Activated T-cell treated with anti-CD3 and anti-CD28 coated beads, Interleukin-2, amount 50 U/mL, for 1 hour (primary cell): ENCODE measurements at regions not wholly inside any gene's neighbourhood (a gene's known extent, or its start where the extent isn't known, plus 50 kb on each side); places are given as distances from the start of the nearest gene placed in this dataset.

Experiments
- DNase-seq: peaks from one replicate; pipeline ENCODE4 v3.0.0-alpha.2; 2020

DNA sequence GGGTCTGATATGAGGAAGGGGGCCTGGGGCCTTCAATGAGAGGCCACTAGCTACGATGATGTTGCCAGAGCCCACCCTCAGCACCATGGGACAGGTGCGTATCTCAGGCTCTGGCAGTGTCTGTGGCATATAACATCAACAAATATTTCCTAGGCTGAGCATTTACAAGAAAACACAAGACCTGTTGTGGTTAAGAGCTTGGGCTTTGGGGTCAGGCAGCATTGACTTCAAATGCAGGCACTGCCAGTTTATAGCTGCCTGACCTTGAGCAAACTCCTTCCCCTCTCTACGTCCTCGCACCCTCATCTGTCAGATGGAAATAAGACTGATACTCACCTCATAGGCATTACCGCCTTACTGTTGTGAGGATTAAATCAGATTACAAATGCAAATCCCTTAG, 156.0 kb downstream of the KATNAL1 start:
- DNase-seq, result no peak

DNA sequence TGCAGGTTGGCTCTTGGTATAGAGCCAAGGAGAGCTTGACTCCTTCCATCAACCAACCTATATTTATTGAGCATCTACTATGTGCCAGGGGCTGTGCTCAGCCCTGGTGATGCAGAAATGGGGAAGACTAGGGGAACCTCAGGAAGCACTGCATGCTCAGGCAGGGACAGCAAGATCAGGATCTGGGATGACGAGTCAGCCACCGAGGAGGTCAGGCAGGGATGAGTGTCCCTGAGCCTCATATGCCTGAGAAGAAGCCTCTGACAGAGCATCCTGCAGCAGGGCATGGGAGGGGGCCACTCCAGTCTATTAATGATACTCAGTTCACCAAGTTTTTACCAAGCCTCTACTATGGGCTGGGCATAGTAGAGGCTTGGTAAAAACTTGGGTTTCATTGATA, 158.1 kb downstream of the KATNAL1 start:
- no peak for DNase-seq

DNA sequence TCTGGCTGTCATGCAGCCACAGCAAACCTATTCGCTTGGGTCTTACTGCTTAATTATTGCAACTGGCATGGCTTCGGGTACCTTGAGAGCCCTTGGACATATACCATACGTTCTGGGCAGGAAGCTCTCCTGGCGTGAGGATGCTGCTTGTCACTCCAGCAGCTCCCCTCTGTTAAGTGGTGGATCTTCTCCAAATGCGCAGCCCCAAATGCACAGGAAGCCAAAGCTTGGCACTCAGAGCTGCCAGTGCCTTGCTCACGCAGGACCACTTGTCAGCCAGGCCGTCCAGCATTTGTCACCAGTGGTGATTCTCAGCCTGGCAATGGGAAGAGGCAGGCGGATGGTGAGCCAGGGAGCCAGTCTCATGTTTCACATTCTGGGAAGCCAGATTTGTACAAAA, 158.6 kb downstream of the KATNAL1 start:
- no peak for DNase-seq

DNA sequence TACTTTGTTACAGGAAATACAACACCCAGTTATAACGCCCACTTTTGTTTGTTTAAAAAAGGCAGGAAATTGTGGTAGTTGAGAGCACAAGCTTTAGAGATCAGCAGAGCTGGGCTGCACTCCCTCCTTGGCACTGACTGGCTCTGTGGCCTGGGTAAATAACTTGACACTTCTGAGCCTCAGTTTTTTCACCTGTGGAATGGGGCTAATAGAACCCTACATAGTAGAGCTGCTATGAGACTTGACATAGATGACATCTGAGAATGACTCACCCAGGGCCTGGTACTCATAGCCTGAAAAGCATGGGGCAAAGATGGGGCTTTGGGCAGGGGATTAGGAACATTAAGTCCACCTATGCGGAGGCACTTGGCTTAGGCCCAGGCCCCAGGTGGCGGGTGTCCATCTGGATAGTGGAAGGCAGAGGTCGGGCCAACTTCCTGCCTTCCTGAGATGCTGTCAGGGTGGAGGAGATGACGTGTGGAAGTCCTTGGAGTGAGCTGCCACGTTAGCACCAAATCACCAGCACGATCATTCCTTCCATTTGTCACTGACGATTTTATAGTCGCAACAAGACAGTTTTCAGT, 159.1 kb downstream of the KATNAL1 start:
- DNase-seq, result peak; percentile 38

DNA sequence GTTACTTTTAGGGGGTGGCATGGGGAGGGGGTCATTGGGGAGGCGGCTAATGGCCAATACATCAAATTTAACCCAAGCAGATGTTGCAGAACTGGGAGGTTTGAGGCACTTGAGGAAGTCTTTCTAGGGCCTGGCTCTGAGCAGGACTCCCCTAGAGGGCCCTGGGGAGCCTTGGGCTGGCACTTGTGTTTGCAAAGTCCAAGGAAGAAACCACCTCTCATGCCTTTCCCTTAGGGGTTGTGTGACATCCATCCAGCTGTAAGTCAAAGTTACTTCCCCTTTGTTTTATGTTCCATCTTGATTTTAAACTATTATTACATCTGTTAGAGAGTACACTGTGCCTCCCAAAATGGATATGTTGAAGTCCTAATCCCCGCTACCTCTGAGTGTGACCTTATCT, 159.9 kb downstream of the KATNAL1 start:
- DNase-seq, result no peak

DNA sequence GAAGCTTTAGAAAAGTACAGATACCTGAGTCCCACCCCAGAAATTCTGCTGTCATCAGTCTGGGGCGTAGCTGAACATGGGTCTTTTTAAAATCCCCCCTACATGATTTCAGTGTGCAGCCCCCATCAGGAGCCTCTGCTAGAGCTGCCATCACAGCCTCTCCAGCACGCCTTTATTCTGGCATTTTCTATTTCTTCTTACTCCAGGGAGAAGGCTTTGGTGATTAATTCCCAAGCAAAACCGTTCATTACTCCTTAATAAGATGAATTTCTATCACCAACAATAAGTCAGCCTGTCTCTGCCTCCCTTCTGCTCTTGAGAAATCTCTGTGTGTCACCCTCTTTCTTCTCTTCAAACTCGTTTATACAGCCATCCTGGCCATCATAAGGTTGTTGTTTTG, 160.3 kb downstream of the KATNAL1 start:
- no peak for DNase-seq

DNA sequence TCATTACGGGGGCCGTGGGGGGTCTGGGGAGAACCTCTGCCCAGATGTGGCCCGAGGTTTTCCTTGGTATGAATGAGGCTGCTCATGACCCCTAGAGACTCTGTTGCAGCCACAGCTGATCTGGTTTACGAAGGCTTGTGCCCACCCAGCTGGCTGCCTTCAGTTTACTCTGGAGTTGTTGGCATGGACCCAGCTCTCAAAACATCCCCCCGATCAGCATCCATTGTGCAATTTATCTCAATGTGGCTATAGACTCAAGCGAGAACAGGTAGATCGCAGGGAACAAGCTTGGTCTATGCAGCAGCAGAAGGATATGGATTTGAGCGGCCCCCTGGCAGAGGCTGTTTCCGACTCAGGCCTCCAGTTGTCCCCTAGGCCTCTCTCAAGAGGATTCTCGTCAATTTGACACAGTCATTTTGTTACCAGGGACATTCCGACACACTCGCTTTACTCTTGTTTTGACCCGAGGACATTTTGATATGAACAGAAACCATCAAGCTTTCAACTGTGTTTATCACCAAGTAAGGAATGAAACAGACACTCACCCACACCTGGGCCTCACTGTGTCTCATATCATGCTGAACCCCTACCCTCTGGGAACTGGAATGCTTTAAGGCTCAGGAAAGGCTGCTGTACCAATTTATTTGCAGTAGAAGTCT, 161.5 kb downstream of the KATNAL1 start:
- no peak for DNase-seq

DNA sequence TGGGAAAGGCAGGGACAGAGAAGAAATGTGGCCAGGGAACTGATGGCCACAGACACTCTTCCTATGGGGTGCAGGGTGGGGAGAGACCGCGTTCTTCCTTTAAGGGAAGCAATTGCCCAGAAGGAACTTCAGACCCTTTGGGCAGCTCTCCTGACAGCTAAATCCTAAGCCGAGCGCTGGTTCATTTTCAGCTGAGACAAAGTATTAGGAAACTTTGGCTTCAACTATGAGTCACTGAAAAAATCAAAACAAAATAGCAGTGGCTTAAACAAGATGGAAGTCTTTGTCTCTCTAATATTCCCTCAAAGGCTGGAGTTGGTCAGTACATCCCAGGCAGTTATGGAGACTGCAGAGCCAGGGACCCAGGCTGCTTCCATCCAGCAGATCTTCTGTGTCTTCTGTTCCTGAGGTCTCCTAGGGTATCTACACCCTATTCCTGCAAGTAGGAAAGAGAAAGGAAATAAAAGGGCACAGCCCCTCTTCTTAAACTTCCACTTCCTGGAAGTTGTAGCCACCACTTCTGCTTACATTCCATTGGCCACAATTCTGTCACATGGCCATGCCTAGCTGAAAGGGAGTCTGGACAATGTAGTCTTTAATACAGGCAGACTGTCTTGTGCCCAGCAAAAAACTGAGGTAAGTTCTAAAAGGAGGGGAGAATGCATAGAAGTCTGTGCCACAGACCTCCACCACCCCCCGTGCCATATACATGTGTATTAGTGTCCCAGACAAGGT, 163.5 kb downstream of the KATNAL1 start:
- no peak for DNase-seq

DNA sequence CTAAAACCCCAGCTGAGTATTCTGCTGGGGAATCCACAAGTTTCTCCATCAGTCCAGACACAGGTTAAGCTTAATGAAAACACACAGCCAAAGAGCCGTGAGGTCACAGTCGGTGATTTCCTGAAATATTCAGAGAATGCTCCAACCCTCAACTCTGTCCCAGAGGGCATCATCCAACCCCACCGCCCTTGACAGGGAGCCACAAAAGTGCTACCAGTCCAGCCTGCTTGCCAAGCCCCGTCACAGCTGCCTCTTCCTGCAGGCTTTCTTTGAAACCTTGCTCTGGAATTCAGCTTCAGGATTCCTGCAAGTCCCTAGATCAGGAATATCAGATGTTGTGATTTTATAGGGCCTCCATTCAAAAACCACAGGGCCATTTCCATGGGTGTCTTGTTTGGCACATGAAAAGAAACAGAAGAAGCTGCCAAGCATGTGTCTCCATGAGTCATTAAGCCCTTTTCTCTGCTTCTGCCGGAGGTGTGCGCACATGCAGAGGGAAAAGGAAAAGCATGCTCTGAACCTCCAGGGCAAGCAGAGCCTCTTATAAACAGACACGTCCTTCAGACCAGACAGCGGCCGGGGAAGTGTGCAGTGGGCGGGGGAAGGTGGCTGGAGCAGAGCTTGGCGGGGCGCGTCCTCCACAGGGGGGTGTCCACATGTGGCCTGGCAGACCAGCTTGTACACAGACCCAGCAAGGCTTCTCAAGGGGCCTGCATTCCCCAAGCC, 164.7 kb downstream of the KATNAL1 start:
- no peak for DNase-seq

DNA sequence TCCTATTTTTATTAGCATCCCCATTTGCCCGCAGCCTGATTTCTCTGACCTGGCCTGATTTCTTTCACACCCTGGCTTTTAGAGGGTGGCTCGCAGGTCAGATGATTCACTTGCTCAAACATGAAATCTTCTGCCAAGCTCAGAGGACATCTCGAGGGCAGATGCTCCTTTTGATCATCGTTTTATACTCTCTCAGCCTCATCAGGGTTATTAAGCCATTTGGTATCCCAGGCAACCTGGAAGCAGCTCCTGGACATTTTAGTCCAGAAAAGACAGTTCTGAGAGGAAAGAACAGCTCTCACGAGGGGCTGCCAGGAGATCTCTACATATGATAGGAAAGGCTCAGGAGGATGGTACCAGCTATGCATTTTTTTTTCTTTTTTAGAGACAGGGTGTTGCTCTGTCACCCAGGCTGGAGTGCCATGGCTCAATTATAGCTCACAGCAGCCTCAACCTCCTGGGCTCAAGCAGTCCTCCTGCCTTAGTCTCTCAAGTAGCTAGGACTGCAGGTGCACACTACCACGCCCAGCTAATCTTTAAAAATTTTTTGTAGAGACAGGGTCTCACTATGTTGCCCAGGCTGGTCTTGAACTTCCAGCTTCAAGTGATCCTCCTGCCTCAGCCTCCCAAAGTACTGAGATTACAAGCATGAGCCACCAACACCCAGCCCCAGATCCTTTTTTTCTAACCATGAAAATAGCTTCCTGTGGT, 165.4 kb downstream of the KATNAL1 start:
- DNase-seq, result no peak

DNA sequence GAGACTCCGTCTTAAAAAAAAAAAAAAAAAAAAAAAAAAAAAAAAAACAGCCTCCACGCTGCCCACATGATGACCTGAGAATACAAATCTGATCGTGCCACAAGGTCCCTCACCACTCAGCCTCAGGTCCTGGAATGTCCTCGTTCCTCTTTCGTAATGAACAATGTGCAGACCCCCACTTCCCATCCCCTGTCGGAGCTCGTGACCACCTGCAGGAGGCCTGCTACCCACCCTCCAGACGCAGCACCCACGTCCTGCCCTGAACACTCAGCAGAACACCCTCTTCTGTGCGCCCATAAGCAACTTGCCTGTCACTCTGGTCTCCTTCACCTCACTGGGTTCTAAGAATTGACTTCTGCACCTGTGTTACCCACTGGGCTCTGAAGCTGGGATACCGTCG, 166.4 kb downstream of the KATNAL1 start:
- no peak for DNase-seq

DNA sequence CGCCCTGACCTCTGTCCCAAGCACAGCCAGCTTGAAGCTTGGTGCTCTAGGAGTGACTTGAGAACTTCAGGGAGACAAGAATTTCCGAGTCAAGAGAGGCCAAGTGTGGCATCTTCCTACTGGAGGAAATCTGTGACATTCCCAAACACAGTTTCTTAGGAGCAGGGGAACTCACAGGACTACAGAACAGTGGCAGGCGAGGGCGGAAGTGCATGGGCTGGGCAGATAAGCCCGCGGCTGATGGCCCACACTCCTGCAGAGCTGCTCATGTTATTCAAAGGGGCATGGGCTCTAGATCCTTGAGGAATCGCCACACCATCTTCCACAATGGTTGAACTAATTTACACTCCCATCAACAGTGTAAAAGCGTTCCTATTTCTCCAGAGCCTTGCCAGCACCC, 168.8 kb downstream of the KATNAL1 start:
- DNase-seq, result no peak

DNA sequence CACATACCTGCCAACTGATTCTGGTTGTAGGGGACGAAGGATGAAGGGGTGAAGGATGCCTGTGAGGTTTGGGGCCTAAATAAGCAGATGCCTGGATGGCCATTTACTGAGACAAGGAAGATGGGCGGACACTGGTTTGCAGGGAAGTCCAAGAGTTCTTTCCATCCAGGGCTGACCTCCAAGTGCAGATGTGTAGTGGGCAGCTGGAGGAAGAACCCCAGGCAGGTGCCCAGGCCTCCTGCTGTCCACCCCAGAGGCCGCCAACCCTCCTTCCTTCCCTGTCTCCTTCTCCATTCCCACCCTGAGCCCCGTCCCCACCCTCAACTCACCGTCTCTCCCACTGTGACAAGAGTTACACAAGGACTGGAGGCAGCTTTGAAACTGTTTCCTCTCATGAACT, 171.5 kb downstream of the KATNAL1 start:
- DNase-seq, result no peak

DNA sequence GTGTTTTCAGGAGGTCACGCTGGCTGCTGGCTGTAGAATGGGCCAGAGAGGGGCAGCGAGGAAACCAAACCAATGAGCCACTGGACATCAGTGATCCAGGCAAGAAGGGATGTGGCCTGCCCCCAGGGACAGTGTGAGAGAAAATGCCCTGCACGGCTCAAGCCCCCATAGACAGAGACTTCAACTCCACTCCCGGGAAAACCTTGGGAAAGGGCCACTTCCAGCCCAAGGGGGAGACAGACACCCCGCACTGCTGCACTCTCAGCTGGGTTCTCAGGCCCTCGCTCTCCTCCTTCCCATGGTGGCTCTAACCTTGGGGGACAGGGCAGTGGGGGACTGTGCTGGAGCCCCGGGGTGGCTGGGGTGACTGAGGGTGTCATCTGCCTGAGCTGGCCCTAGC, 172.0 kb downstream of the KATNAL1 start:
- DNase-seq, result no peak

DNA sequence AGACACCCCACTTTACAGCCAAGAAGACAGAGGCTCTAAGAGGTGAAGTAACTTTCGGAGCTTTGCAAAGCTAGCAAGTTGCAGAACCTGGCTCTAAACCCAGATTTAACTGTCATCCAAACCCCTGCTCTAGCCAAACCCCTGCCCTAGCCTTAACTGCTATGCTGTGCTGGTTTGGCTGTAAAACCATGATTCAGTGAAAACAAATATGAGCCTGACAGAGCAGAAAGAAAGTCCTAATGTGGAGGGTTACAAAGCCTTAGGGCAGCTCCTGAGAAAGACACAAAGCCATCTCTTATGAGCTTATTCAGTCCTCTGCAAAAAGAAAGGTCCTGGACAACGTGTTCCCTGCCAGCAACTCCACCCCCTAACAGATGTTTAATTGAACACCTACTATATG, 172.8 kb downstream of the KATNAL1 start:
- no peak for DNase-seq

DNA sequence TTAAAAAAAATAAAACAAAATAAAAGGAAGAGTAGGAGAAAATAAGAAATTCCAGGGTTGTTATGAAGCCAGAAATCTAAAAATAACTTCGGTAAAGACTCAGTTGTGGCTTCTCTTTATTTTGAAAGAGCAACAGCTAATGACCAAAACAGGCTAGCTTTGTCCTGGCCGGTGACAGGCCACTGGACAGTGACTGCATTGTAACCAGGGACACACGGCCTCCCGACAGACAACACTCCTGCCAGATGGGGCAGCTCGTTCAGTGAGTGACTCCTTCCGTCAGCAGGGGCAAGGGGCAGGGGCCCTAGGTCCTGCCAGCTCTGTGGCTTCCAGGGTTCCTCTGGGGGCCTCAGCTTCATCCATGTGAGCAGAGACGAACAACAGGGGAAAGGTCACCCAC, 173.4 kb downstream of the KATNAL1 start:
- DNase-seq, result no peak

DNA sequence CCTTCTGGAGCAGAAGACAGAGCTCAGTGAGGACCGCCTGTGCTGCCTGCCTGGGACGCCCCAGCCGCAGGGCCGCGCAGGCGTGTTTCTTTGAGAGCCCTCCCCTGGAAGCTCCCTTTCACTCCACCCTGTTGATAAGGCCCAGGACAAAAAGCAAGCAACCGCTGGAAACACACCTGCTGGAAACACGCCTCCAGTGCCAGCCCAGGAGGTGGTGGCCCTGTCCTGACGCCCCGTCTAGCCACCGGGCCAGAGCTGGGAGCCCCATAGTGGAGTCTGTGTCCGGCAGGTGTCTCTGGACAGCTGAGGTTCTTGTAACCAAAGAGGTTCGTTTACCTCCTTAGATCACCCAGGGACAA, 173.8 kb downstream of the KATNAL1 start:
- no peak for DNase-seq

DNA sequence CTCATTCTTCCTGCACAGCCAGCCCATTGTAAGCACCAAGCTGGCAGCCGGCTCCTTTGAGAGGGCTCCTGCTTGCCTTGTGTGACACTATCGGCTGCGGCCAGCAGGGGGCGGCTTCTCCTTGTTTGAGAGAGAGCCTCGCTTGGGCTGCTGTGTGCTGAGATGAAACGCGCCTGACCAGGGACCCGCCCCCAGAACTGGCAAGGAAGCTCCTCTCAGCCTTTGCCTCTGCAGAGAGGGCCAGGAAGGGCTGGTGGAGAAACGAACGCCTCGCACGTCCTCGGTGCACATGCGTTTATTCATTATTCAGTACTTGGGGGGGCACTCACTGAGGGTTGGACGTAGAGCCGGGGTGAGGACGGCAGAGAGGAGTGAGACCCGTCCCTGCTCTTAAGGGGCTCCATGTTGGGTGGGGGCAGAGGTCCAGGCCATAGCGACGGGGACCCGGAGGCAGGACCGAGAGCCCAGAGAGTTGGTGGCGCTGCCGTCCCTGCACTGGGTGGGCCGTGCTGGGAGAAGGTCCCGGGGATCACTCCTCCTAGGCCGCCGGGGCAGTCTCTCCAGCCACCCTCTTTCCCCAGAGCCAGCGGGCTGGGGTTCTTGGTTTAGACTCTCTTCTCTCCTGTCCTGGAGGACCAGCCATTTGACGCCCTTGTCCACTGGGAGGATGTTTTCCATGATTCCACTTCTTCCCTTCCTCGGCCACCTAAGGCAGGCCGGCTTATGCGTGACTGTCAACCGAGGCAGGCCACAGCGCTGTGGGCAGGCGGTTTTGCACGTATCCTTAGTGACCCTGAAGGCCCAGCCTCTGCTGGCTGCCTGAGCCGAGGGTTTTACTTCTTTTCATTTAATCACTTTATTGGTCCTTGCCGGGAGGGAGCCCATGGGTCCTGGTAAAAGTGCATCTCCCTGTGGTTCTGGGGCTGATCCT, 174.5 kb downstream of the KATNAL1 start:
- peak; percentile 97 for DNase-seq

DNA sequence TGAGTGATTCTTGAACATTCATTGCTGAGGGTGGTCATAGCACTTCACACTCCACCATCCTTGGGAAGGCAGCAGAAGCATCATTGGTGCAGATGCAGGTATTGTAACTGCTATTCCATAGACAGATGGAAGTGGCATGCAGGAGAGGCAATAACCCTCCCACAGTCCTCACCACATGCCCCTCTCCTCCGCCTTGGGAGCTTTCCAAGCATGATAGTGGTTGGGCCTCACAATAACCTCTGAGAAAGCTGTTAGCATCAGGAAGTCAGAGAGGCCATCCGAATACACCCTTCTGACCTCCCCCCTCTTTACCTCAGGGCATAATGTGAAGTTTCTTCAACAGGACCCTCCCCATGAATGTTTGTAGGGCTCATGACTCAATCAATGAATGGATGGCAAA, 177.9 kb downstream of the KATNAL1 start:
- no peak for DNase-seq

DNA sequence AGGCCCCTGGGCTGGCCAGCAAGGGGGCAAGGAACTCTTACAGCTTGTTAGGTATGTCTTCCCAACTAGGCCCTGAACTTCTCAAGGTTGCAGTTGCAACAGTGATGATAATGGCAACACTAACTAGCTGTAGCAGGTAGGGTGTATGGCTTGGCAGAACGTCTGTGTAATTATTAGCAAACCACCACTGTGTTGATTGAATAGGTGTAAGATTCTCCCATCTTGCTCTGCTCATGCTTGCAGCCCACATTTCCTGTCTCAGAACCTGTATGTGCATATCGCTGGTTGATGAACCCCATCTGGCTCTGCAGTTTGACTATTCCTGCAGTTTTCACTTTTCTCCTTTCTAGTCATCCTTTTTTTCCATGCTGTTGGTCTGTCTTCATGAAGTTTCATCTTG, 178.8 kb downstream of the KATNAL1 start:
- DNase-seq, result no peak

DNA sequence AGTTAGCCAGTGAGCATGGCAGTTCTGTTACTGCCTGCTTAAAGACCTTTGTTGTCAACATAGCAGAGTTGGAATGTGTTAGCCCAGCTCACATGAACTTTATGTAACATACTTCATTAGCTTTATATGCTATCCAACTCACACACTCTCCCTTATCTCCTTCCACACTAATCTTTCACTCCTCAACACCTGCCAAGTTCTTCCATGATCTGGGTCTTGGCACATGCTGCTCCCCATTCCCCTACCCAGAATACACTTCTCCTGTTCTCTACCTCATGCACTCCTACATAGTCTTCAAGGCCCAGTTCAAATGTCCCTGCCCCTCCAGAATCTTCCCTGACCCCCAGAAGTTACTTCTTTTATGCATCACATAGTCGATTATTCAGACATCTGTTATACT, 179.3 kb downstream of the KATNAL1 start:
- no peak for DNase-seq

DNA sequence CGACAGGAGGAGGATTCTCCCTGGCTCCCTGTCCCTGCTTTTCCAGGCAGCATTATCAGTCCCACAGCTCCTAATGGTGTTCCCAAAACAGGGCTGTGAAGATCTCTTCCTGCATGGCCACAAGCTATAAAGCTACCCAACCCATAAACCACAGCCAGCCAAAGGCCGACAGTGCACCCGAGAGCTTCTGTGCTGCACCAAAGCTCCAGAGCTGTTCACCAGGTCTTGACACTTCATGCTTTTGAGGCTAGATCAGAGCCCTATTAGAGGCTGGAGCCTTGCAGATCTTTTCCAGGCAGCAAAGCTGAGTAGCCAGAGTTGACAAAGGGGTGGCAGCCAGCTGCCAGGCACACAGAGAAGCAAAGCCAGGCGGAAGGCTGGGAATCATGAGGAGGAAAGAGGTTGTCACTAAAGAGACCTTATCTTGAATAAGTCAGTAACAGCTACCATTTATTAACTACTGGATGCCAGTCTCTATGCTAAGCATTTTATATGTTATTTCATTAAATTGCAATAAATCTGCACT, 180.4 kb downstream of the KATNAL1 start:
- DNase-seq, result no peak
